Skin of body (tissue), 1 donor: ENCODE measurements at regions not wholly inside any gene's neighbourhood (a gene's known extent, or its start where the extent isn't known, plus 50 kb on each side); places are given as distances from the start of the nearest gene placed in this dataset.

Source experiments
- DNase-seq: peaks from one replicate; lab custom pipeline; 2025; lab: John Stamatoyannopoulos, UW

DNA sequence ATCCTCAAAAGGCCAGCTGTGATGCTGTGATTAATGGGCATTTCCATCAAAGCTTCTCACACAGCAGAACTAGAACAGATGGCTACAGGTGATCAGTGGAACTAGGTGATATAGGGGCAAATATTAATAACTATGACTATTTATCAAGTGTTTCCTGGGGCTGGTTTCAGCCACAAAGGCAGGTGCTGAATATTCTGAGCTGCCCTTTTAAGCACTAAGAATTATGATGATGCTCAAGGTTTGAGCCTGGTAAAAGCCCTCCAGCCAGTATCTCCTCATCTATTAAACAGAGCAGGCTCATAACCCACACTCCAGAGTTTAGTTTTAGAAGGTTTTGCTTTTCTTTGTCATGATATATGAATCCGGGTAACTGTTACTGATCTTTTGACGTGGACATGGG lies 129.5 kb upstream of the ACP3 start:
- DNase-seq, result no peak

DNA sequence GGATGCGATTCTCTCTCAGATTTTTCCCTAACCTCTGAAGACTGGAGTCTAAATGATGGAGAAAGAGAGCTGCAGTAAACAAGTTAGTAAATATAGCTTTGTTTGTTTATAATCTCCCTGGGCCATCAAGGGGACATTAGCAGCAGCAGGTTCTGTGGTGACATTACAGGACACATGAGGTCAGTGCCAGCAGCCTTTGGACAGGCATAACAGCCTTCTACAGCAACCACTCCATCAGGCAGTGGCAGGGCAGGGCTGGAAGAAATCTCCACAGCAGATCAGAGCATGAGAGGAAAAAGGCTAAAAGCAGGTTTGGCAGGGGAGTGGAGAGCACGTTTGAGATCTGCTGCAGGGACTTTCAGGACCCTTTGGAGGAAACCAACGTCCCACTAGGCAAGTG lies 127.6 kb upstream of the ACP3 start:
- DNase-seq, result no peak

DNA sequence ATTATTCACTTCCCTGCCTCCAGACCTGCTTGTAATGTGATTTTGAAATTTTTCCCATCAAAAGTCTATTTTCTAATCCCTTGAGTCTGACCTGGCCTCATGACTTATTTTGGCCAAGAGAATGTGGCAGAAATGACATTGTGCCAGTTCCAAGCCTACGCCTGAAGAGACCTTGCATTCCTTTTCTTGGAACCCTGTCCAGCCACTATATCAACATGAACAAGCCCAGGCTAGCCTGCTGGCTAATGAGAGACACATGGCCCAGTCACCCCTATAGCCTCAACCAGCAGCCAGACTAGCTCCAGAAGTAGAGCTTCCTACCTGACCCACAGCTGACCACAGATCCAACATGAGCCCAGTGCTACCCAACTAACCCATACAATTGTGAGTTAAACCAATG lies 121.1 kb upstream of the ACP3 start:
- DNase-seq, result no peak

DNA sequence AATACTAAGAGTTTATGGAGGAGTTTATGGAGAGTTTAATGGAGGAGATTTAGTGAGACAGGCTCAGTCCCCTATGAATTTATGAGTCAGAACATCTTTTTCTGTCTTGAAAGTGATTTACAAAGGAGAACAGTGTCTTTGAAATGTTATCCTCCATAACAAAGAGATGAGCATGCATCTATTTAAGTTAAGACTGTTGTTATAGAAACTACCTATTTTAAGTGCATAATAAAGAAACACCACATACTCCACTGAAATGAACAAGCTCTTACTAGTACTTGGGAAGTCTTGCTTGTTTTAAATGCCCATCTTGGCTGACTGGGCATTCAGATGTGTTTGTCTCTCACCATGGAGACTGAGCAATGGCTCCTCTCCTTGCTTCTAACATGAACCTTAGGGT lies 118.7 kb upstream of the ACP3 start:
- DNase-seq, result no peak

DNA sequence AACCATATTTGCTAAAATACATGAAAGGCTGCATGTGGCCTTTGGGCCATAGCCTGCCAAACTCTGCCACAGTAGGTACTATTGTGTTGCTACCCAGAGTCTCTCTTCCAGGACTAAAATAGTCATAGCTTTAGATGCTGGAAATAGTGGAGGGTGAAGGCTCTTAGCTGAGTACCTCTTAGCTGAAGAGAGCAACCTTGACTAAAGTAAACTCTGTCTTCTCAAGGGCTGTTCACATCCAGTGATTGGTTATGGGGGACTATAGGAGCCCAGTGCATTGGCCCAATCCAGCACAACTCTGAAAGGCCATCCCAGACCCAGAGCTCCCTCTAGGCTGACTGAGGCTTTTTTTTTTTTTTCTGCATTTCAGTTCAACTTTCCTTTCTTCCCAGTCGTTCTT lies 117.8 kb upstream of the ACP3 start:
- no peak for DNase-seq

DNA sequence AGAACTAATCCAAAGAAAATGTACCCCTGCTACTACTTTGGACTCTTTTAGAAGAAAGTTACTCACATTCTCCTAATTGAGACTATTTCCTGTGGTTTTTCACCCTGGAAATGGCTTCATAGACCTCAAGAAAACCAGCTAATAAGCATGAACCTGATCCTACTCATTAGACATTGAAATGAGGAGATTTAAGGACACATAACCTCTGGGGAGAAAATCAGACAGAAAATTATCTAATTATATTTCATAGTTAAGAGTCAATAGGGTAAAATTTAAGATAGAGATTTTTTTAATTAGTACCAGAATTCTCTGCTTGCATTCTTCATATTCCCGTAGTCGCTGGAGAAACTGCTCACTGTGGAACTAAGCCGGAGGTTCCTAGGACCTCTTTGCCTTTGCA lies 114.6 kb upstream of the ACP3 start:
- no peak for DNase-seq

DNA sequence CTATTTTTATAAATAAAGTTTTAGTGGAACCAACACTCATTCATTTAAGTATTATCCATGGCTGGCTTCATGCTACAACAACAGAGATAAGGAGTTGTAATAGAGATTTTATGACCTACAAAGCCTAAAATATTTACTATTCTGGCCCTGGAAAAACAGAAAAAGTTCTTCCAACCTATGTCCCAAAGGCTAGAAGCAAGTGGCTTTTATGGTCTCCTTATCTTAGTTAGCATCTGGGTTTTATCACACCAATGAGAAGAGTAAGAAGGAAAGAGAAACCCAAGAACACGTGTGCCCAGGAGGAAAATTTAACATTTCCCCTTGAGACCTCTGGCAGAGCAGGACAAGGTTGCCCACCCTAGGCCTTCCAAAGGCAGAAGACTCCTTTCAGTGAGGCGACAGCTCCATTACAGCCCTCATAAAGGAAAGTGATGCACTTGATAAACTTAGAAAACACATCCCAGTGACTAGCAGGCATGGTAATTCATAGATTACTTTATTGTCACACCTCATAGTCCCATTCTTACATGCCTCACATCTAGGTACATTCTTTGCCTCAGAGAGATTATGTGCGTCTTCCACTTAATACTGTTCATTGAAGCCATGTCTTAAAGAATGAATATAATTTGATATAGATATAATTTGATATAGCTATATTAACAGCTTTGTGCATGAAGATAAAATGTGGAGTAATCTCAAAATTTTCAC lies 113.2 kb upstream of the ACP3 start:
- no peak for DNase-seq

DNA sequence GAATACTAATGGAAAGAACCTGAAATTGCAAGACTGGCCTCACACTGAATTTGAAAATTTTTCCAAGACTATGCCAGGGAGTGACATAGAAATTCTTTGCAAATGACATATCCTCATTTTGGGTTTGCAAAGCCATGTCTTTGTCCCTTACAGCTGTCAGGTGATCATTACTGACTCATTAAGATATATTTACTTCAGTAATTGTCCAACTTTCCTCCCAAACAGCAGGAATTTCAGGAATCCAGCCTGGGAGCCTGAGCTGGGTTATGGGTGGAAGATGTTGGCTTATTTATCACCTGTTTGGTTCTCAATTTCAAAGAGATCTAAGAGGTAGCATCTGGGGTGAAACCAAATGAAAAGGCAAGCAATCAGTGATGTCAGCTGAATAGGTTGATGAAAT lies 111.6 kb upstream of the ACP3 start:
- no peak for DNase-seq

DNA sequence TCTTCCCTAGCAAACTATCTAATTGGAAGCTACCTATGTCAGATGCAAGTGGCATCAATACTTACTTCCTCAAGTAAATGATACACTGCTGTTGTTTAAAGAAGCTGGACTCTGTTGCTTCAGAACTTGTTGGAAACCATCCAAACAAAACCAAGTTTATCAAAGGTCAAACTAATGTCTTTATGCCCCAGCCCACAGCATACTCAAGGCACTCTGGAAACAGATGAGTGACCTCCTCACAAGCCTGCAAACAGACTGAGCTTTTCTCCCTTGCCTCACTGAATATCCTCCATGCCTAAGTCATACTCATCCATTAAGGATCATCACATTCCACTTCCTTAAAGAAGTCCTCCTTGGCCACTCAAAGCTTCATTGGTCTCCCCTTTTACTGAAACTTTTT lies 107.4 kb upstream of the ACP3 start:
- DNase-seq, result no peak

DNA sequence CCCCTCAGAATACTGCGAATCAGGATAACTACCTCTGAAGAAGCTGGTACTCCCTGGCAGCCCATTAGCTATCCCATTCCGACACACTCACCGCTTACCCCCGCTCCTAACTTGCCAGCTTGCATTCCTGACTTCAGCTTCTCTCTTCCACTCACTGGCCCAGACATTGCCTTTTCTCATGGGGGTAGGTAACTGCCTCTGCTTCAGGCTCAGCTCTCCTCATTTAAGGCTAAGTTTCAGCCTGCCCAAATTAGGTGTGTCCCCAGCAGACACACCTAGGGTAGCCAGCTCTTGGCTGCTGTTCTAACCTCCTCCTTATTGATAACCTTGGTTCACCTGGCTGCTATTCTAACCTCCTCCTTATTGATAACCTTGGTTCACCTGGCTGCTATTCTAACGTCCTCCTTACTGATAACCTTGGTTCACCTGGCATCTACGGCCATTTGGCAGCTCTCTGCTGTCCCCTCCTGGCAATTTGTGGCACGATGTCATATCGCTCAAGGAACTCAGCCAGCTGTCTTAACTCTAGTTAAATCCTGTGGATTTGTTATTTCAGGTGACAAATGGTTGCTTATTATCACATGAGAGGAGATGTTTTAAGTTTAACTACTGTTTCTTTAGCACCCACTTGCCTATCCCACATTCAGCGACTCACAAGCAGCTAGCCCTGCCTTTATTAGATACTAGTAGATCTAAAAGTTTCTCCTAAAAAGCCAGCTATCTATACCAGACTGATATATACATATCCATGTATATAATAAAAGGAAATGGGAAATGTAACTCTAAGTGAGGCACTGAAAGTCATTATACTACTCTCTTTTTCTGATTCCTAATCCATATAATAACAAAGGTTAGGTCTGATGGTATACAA lies 106.5 kb upstream of the ACP3 start:
- no peak for DNase-seq

DNA sequence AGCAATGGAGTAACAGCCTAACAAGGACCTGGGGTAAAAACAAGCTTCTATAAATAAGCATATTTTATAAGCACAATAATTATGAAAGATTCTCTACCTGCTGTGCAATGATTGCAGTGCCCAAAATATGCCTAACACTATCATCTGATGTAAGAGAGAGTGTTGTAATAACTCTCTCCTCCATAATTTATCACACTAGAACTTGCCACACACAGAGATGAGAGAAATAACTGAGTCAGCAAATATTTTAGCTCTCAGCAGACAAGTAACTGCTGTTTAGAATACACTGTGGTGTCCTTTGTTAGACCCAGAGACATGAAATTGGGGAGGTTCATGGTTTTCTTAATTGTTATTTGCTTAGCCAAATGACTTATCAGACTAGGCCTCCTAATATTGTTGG lies 105.3 kb upstream of the ACP3 start:
- DNase-seq, result no peak

DNA sequence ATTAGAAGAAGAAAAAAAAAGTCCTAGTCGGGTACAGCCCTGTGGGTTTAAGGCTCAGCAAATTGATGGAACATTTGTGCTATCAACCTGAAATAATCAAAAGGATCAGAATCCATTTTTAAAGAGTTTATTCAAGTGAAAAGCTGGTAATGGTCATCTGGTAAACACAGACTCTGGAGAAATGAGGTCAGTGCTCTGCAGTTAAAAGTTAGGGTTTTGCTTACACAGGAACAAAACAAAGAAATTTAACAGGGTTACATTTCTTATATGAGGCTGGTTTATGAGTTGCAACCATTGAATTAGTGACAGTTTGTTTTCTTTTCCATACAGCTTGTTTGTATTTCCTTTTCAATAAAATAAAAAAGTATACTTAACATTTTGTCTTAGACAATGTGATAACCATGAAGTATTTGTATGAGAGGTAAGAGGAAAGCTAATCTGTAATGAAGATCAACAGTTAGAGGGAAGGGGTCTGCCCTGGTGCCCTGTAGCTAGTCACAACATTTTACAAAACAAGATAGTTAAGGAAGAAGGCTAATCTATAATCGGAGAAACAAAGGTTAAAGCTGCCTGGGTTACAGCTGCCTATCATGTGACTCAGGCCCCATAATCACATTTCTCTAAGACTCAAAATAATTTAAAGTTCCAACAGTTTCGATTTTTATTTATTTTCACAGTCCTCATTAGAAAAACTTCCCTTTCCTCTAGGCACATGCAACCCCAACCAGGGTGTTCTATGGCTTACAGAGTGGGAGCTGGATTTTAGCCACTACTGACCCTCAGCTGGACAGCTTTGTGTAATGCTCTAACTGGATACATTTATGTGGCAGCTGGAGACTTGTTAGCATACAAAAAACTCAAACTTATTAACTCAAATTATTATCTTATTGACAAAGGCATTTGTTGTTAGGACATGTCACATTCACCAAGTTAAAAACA lies 98.1 kb upstream of the ACP3 start:
- DNase-seq, result no peak

DNA sequence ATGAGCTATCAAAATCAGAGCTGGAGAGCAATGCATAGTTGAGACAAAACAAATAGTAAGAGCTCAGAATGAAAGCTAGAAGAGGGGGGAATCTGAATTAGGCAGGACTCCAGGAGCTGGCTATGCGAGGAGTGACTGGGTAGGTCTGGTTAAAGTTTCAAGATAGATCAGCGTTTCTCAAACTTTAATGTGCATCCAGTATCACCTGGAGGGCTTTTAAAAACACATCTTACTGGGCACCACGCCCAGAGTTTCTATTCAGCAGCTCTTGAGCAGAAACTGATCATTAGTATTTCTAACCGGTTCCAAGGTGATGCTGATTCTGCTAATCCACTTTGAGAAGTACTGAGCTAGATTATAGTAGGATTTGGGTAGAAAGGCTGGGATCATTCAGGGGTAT lies 96.2 kb upstream of the ACP3 start:
- DNase-seq, result no peak

DNA sequence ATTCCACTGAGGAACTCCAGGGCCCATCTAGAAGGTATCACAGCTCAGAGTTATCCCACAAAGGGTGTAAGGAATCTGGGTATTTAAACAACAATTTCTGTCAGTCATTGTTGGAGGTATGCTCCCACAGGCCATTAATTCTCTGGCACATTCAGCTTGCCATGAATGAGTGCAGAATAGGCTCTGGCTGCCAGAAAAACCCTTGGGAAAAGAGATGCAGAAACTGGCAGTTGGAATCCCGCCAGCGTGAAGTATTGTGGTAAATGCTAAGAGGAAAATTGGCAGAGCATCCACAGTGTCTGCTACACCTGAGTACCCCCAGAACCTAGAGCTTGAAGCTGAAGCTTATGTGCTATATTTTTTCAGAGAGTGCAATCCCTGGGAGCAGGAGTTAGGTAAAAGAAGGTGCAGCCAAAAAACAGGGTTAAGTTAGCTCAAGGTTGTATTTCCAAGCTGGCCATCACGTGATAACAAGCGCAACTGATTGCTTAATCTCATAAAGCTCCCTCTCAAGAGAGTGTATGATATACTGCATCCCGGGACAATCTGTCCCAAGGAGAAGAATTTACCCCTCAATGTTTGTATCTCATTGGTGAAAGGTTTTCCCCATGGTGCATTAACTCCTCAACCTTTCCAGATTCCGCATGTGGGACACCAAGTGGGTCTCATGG lies 94.2 kb upstream of the ACP3 start:
- no peak for DNase-seq

DNA sequence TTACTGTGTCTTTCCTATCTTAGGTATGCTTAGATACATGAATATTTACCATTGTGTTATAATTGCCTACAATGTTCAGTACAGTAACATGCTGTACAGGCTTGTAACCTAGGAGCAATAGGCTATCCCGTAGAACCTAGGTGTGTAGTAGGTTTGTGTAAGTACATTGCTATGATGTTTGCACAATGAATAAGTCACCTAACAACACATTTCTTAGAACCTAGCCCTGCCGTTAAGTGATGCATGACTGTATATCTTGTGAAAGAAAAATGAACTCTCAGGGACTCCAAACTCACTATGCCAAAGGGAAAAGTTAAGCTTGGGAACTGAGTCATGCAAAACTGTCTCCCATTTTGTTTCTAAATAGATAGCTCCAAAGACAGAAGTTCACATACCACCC lies 91.5 kb upstream of the ACP3 start:
- no peak for DNase-seq

DNA sequence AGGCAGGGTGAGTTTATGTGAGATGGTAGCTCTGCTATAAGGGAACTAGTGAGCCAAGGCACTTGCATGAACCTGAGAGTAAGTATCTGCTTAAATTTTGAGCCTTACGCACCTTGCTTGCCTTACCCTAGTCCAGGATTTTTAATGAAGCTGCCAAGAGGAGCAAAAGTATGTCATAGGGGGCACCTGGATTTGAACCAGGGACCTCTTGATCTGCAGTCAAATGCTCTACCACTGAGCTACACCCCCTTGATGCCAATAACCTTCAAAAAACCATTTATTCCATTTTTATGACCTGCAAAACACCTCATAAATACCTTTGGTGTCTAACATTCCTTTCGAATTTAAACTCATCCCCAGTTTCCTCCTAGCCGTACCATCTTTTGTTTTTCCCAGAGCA lies 88.3 kb upstream of the ACP3 start:
- no peak for DNase-seq

DNA sequence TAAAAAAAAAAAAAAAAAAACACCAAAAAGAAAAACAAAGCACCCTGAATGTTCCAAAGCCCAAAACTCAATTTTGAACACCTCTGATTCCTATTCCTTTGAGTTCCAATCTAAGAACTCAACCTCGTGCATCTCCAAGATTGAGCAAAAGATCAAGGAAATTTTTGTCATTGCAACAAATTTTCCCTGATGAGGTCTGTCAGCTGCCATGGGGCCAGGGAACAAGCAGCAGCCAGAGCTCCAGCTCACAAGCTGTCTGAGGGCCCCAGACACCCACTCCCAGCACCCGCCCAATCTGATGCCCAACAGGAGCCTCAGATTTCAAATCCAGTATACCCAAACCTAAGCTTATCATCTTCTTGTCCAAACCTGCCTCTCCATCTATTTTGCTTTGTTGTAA lies 87.6 kb upstream of the ACP3 start:
- no peak for DNase-seq

DNA sequence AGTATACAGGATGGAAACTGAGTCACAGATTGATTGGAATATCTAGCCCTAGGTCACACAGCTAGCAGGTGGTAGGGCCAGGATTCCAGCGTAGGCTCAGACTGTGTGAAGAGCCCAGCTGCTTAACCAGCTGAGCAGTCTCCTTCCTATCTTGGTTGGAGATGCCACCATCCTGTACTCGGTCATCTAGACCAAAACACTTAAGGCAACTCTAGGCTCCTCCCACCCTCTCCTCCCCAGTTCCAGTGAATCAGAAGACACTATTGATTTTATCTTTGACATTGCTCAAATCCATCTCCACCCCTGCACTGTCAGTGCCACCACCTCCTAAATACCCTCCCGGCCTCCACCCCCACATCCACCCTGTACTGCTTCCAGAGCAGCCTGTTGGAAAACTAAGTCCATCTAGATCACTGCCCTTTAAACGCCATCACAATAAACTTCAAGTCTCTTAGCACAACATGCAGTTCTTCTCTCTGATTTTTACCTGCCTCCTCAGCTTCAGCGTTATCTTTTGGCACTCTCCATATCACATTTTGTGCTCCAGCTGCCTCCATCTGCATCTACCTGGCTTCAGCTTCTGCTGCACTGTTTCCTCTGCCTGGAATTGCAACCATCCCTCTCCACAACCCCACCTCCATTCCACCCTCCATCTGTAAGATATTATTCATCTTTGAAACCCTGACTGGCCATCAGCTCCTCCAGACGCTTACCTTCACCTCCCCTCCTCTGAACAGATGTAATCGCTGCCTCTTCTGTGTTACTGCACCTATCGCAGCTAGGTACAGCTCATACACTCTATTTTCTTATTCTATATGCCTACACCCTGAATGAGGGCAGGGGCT lies 86.8 kb upstream of the ACP3 start:
- no peak for DNase-seq

DNA sequence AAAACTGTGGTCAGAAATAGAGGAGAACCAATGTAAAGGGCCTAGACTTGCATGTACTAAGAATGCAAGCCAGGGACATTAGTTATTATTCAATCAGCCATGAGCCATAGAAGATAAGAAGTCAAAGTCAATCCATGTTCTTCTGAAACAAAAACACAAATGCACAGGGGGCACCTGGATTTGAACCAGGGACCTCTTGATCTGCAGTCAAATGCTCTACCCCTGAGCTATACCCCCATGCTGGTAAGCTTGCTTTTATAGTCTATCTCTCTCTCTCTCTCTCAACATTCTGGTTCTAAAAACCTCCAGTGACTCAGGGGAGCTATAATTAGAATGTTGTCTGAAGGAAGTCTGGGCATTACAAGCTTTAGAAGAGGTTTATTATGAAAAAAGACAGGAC lies 85.6 kb upstream of the ACP3 start:
- DNase-seq, result no peak

DNA sequence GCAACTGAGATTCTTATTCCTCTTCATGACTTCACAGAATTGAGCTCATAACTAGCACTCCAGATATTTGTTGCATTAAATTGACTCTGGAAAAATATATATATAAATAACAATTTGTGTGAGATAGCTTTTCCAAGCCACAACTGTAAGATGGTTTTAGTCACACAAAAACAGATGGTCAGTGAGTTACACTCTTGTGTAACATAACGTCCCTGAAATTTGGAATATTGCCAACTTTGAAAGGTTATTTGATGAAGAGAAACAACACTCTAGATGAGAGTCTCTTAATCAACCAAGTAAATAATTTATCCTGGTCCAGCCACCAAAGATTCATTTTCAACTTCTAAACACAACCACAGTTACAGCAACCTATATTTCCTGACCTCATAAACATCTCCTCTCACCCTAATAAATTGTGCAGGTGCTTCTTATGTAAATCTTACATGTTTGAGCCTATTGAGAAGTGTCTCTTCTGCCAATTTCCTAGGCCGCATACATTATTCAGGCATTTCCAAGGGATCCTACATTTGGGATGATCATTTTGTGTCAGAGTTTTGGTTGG lies 84.9 kb upstream of the ACP3 start:
- DNase-seq, result no peak
